ENCODE measurements at regions not wholly inside any gene's neighbourhood (a gene's known extent, or its start where the extent isn't known, plus 50 kb on each side); places are given as distances from the start of the nearest gene placed in this dataset.

- TF ChIP-seq CTCF (IDR thresholded peaks at IDR 0.05): no peak
- TF ChIP-seq POLR2A (IDR thresholded peaks at IDR 0.05): no peak
Measured at GRCh38 chr7:32170838-32171237, 100.6 kb upstream of the PDE1C start.
